ENCODE measurements at regions not wholly inside any gene's neighbourhood (a gene's known extent, or its start where the extent isn't known, plus 50 kb on each side); places are given as distances from the start of the nearest gene placed in this dataset.

DNA sequence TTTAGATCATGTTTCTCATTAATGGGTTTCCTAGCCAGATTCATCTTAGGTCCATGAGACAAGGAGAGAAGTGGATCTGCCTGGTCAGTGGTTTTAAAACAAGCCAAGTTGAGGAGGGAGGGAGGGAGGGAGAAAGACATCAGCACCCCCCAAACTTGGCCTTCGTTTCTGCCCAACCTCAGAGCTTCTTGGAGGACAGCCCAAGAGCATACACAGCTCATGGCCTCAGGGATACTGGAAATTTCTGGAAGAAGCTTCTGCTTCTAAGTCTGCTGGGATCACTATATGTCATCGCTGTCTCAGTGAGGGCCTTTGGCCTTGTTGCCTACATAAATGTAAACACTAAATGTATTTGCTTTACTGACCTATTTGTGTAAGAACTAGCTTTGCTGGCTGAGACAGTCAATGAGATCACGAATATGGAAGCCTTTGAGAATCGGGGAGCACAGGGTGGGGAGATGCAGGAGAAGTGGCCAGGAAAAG, 375.1 kb downstream of the BUD13 start:
- no peak overlapping the region for H3K9ac ChIP-seq (ENCODE audit: low read depth in 1 of 2, low read length in 2 of 2)
- H3K9me3 ChIP-seq (ENCODE audit: control insufficient read depth in 4 of 4, low read length in 3 of 4): peaks cover 0 to 3% (median 1%) of the 10 kb centered on the region in 4 donors
- no peaks in the 10 kb centered on the region for H3K4me1 ChIP-seq (ENCODE audit: control insufficient read depth in 4 of 4, insufficient read depth in 4 of 4, low read length in 3 of 4)
- no peak overlapping the region for H3K27ac ChIP-seq (ENCODE audit: low read depth in 1 of 2, low read length in 2 of 2)
- no peak for DNase-seq (ENCODE audit: low spot score)
- TF ChIP-seq HNF4A (conservative IDR thresholded peaks at IDR 0.05): no peak
- TF ChIP-seq JUND (IDR thresholded peaks at IDR 0.05): no peak
- TF ChIP-seq EGR1 (IDR thresholded peaks at IDR 0.05; ENCODE audit: low read depth in 2 of 2): no peak
- TF ChIP-seq NR2F2 (IDR thresholded peaks at IDR 0.05): no peak
- TF ChIP-seq GABPA (IDR thresholded peaks at IDR 0.05 in 1 of 2, conservative IDR thresholded peaks at IDR 0.05 in 1 of 2): no peak
- TF ChIP-seq FOXA2 (IDR thresholded peaks at IDR 0.05): no peak
- TF ChIP-seq, protein P1, sequence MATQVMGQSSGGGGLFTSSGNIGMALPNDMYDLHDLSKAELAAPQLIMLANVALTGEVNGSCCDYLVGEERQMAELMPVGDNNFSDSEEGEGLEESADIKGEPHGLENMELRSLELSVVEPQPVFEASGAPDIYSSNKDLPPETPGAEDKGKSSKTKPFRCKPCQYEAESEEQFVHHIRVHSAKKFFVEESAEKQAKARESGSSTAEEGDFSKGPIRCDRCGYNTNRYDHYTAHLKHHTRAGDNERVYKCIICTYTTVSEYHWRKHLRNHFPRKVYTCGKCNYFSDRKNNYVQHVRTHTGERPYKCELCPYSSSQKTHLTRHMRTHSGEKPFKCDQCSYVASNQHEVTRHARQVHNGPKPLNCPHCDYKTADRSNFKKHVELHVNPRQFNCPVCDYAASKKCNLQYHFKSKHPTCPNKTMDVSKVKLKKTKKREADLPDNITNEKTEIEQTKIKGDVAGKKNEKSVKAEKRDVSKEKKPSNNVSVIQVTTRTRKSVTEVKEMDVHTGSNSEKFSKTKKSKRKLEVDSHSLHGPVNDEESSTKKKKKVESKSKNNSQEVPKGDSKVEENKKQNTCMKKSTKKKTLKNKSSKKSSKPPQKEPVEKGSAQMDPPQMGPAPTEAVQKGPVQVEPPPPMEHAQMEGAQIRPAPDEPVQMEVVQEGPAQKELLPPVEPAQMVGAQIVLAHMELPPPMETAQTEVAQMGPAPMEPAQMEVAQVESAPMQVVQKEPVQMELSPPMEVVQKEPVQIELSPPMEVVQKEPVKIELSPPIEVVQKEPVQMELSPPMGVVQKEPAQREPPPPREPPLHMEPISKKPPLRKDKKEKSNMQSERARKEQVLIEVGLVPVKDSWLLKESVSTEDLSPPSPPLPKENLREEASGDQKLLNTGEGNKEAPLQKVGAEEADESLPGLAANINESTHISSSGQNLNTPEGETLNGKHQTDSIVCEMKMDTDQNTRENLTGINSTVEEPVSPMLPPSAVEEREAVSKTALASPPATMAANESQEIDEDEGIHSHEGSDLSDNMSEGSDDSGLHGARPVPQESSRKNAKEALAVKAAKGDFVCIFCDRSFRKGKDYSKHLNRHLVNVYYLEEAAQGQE (IDR thresholded peaks at IDR 0.05): no peak
- TF ChIP-seq FOXA1 (IDR thresholded peaks at IDR 0.05): no peak
- TF ChIP-seq HNF4G (IDR thresholded peaks at IDR 0.05): no peak
- TF ChIP-seq RXRA (IDR thresholded peaks at IDR 0.05): no peak
- TF ChIP-seq, protein P2, sequence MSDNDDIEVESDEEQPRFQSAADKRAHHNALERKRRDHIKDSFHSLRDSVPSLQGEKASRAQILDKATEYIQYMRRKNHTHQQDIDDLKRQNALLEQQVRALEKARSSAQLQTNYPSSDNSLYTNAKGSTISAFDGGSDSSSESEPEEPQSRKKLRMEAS (IDR thresholded peaks at IDR 0.05): no peak
- TF ChIP-seq CTCF (IDR thresholded peaks at IDR 0.05; ENCODE audit: low read depth, low read length, missing input control): no peak
- TF ChIP-seq, protein P3, sequence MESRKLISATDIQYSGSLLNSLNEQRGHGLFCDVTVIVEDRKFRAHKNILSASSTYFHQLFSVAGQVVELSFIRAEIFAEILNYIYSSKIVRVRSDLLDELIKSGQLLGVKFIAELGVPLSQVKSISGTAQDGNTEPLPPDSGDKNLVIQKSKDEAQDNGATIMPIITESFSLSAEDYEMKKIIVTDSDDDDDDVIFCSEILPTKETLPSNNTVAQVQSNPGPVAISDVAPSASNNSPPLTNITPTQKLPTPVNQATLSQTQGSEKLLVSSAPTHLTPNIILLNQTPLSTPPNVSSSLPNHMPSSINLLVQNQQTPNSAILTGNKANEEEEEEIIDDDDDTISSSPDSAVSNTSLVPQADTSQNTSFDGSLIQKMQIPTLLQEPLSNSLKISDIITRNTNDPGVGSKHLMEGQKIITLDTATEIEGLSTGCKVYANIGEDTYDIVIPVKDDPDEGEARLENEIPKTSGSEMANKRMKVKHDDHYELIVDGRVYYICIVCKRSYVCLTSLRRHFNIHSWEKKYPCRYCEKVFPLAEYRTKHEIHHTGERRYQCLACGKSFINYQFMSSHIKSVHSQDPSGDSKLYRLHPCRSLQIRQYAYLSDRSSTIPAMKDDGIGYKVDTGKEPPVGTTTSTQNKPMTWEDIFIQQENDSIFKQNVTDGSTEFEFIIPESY (IDR thresholded peaks at IDR 0.05): no peak
- TF ChIP-seq RAD21 (IDR thresholded peaks at IDR 0.05): no peak
- no peak for TF ChIP-seq YY1 (IDR thresholded peaks at IDR 0.05)
- TF ChIP-seq SP1 (IDR thresholded peaks at IDR 0.05): no peak
- TF ChIP-seq TAF1 (conservative IDR thresholded peaks at IDR 0.05): no peak
- H3K27me3 ChIP-seq (ENCODE audit: control insufficient read depth in 4 of 4, insufficient read depth in 4 of 4, low read length in 3 of 4): no peaks in the 10 kb centered on the region
- WGBS: 74% methylated on average over 4 of the region's 4 CpGs
- H3K36me3 ChIP-seq (ENCODE audit: control insufficient read depth in 4 of 4, insufficient read depth in 3 of 4, low read depth in 1 of 4, low read length in 3 of 4): no peaks in the 10 kb centered on the region
- no peak overlapping the region for H3K4me3 ChIP-seq (ENCODE audit: low read depth in 1 of 3, low read length in 3 of 3)

DNA sequence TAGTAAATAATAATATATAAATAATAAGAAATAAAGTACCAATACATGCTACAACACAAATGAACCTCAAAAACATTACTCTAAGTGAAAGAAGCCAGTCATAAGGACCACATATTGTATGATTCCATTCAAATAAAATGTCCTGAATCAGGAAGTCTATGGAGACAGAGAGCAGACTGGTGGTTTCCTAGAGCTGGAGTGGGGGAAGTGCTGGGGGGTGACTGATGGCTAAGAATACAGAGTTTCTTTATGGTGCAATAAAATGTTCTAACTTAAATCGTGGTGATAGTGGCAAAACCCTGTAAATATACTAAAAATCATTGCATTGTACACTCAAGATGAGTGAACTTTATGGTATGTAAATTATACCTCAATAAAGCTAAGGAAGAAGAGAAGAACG, 376.5 kb downstream of the BUD13 start:
- H3K27ac ChIP-seq (ENCODE audit: low read depth in 1 of 2, low read length in 2 of 2): no peak overlapping the region
- H3K9ac ChIP-seq (ENCODE audit: low read depth in 1 of 2, low read length in 2 of 2): no peak overlapping the region
- WGBS: 60% methylated on average over 2 of the region's 2 CpGs
- TF ChIP-seq CTCF (IDR thresholded peaks at IDR 0.05; ENCODE audit: low read depth, low read length, missing input control) (no peak), YY1 (IDR thresholded peaks at IDR 0.05) (no peak), HNF4A (conservative IDR thresholded peaks at IDR 0.05) (no peak), JUND (IDR thresholded peaks at IDR 0.05) (no peak), HNF4G (IDR thresholded peaks at IDR 0.05) (no peak), GABPA (IDR thresholded peaks at IDR 0.05 in 1 of 2, conservative IDR thresholded peaks at IDR 0.05 in 1 of 2) (no peak)
- TF ChIP-seq, protein P2 (IDR thresholded peaks at IDR 0.05): no peak
- TF ChIP-seq, protein P1 (IDR thresholded peaks at IDR 0.05): no peak

More for the DNA sequence above, 376.5 kb downstream of the BUD13 start:
- no peak for DNase-seq (ENCODE audit: low spot score)
- Histone ChIP-seq H3K27me3 (ENCODE audit: control insufficient read depth in 4 of 4, insufficient read depth in 4 of 4, low read length in 3 of 4) (no peaks in the 10 kb centered on the region), H3K4me1 (ENCODE audit: control insufficient read depth in 4 of 4, insufficient read depth in 4 of 4, low read length in 3 of 4) (no peaks in the 10 kb centered on the region), H3K4me3 (ENCODE audit: low read depth in 1 of 3, low read length in 3 of 3) (no peak overlapping the region), H3K9me3 (ENCODE audit: control insufficient read depth in 4 of 4, low read length in 3 of 4) (peaks cover 0 to 3% (median 1%) of the 10 kb centered on the region in 4 donors), H3K36me3 (ENCODE audit: control insufficient read depth in 4 of 4, insufficient read depth in 3 of 4, low read depth in 1 of 4, low read length in 3 of 4) (no peaks in the 10 kb centered on the region)
